H9 (cell line): ENCODE measurements at regions not wholly inside any gene's neighbourhood (a gene's known extent, or its start where the extent isn't known, plus 50 kb on each side); places are given as distances from the start of the nearest gene placed in this dataset.

Experiments used
- DNase-seq: peaks from one replicate; pipeline ENCODE4 v3.0.0-alpha.2; 2017
- H2AFZ ChIP-seq: one replicate; pipeline ENCODE4 v1.6.1; 2013; ENCODE audit warnings: mild to moderate bottlenecking, low read length, control low read depth, moderate library complexity
- H2AK5ac ChIP-seq: 2 replicates; pipeline ENCODE4 v1.6.1; 2013; ENCODE audit warnings: low read length, control low read depth, mixed read lengths; ENCODE audit not compliant: insufficient read length
- H2BK120ac ChIP-seq: one replicate; pipeline ENCODE4 v1.6.1; 2013; ENCODE audit warnings: low read depth, mild to moderate bottlenecking, low read length, control low read depth, inconsistent platforms; ENCODE audit not compliant: poor library complexity, severe bottlenecking
- H2BK12ac ChIP-seq: 2 replicates; pipeline ENCODE4 v1.6.1; 2013; ENCODE audit warnings: low read length, control low read depth, mixed read lengths, low read depth; ENCODE audit not compliant: insufficient read length
- H2BK15ac ChIP-seq: 2 replicates; pipeline ENCODE4 v1.6.1; 2013; ENCODE audit warnings: low read depth, low read length, control low read depth
- H2BK20ac ChIP-seq: one replicate; pipeline ENCODE4 v1.6.1; 2013; ENCODE audit warnings: low read depth, mild to moderate bottlenecking, low read length, control low read depth, inconsistent platforms; ENCODE audit not compliant: poor library complexity, severe bottlenecking
- H2BK5ac ChIP-seq: 2 replicates; pipeline ENCODE4 v1.6.1; 2013; ENCODE audit warnings: low read length, control low read depth, mixed read lengths; ENCODE audit not compliant: insufficient read length
- H3K14ac ChIP-seq: 2 replicates; pipeline ENCODE4 v1.6.1; 2013; ENCODE audit warnings: low read length, control low read depth; ENCODE audit not compliant: insufficient read depth
- H3K18ac ChIP-seq: 2 replicates; pipeline ENCODE4 v1.6.1; 2013; ENCODE audit warnings: low read depth, mild to moderate bottlenecking, mixed read lengths, low read length, control low read depth; ENCODE audit not compliant: insufficient read length
- H3K23ac ChIP-seq: 2 replicates; pipeline ENCODE4 v1.6.1; 2013; ENCODE audit warnings: low read length, control low read depth, mixed read lengths, low read depth; ENCODE audit not compliant: insufficient read length
- H3K23me2 ChIP-seq: 2 replicates; pipeline ENCODE4 v1.6.1; 2013; ENCODE audit warnings: low read depth, mild to moderate bottlenecking, mixed read lengths, low read length, control low read depth; ENCODE audit not compliant: insufficient read length, poor library complexity, severe bottlenecking
- H3K27ac ChIP-seq: 2 replicates; pipeline ENCODE4 v1.5.1; 2013; ENCODE audit warnings: low read length, control low read depth, mixed read lengths, low read depth; ENCODE audit not compliant: insufficient read length
- H3K27me3 ChIP-seq: 2 replicates; pipeline ENCODE4 v1.6.1; 2013; ENCODE audit warnings: low read length, control low read depth, inconsistent platforms; ENCODE audit not compliant: insufficient read depth
- H3K4ac ChIP-seq: 2 replicates; pipeline ENCODE4 v1.6.1; 2013; ENCODE audit warnings: low read depth, mild to moderate bottlenecking, control low read depth, inconsistent platforms, low read length, moderate library complexity
- H3K4me1 ChIP-seq: 2 replicates; pipeline ENCODE4 v1.6.1; 2013; ENCODE audit warnings: low read length, control low read depth, inconsistent platforms; ENCODE audit not compliant: insufficient read depth
- H3K4me2 ChIP-seq: 2 replicates; pipeline ENCODE4 v1.6.1; 2013; ENCODE audit warnings: low read length, control low read depth, mixed read lengths; ENCODE audit not compliant: insufficient read length, insufficient read depth
- H3K56ac ChIP-seq: 2 replicates; pipeline ENCODE4 v1.6.1; 2013; ENCODE audit warnings: low read depth, mild to moderate bottlenecking, mixed read lengths, low read length, control low read depth; ENCODE audit not compliant: insufficient read length
- H3K79me1 ChIP-seq: 2 replicates; pipeline ENCODE4 v1.6.1; 2013; ENCODE audit warnings: low read depth, mild to moderate bottlenecking, moderate library complexity, low read length, control low read depth, inconsistent platforms; ENCODE audit not compliant: insufficient read depth, poor library complexity, severe bottlenecking
- H3K79me2 ChIP-seq: 2 replicates; pipeline ENCODE4 v1.6.1; 2013; ENCODE audit warnings: low read length, control low read depth, inconsistent platforms; ENCODE audit not compliant: insufficient read depth
- H3K9ac ChIP-seq: 2 replicates; pipeline ENCODE4 v1.6.1; 2013; ENCODE audit warnings: low read length, control low read depth, mixed read lengths; ENCODE audit not compliant: insufficient read length; ENCODE audit errors: extremely low read depth
- H3K9me3 ChIP-seq: one replicate; pipeline ENCODE4 v1.6.1; 2013; ENCODE audit warnings: low read depth, low read length, inconsistent platforms; ENCODE audit not compliant: control insufficient read depth
- H3T11ph ChIP-seq: one replicate; pipeline ENCODE4 v1.6.1; 2013; ENCODE audit warnings: mild to moderate bottlenecking, low read length, control low read depth, inconsistent platforms
- H4K20me1 ChIP-seq: one replicate; pipeline ENCODE4 v1.6.1; 2013; ENCODE audit not compliant: control insufficient read depth, insufficient read length, insufficient read depth
- H4K5ac ChIP-seq: 2 replicates; pipeline ENCODE4 v1.6.1; 2013; ENCODE audit warnings: low read depth, mild to moderate bottlenecking, mixed read lengths, low read length, control low read depth; ENCODE audit not compliant: insufficient read length
- H4K8ac ChIP-seq: replicated peaks from 2 replicates; pipeline ENCODE4 v1.6.1; 2013; ENCODE audit warnings: low read length, control low read depth, mixed read lengths, low read depth; ENCODE audit not compliant: insufficient read length
- H4K91ac ChIP-seq: 2 replicates; pipeline ENCODE4 v1.6.1; 2013; ENCODE audit warnings: low read depth, mild to moderate bottlenecking, moderate library complexity, mixed read lengths, low read length, control low read depth; ENCODE audit not compliant: insufficient read length
- H3K27ac Mint-ChIP-seq, 3 experiments: 2 replicates in 2 of 3; 3 replicates in 1 of 3; pipeline ENCODE4 v1.8.0; 2020 to 2021; ENCODE audit warnings: mixed read lengths in 3 of 3, mild to moderate bottlenecking in 1 of 3, moderate library complexity in 1 of 3
- H3K27me3 Mint-ChIP-seq: 2 replicates; pipeline ENCODE4 v1.8.0; 2021; ENCODE audit warnings: low read depth, mild to moderate bottlenecking, moderate library complexity, mixed read lengths
- H3K36me3 Mint-ChIP-seq, 3 experiments: 2 replicates in 2 of 3; 3 replicates in 1 of 3; pipeline ENCODE4 v1.8.0; 2020 to 2021; ENCODE audit warnings: low read depth in 3 of 3, mixed read lengths in 3 of 3; ENCODE audit not compliant: insufficient read depth in 1 of 3
- H3K4me1 Mint-ChIP-seq, 2 experiments: 2 replicates each; pipeline ENCODE4 v1.8.0; 2020; ENCODE audit warnings: mixed read lengths in 2 of 2
- H3K4me3 Mint-ChIP-seq, 2 experiments: 2 replicates in 1 of 2; 3 replicates in 1 of 2; pipeline ENCODE4 v1.8.0; 2020 to 2021; ENCODE audit warnings: mild to moderate bottlenecking in 2 of 2, mixed read lengths in 2 of 2, moderate library complexity in 1 of 2
- H3K9me3 Mint-ChIP-seq, 2 experiments: 2 replicates in 1 of 2; 3 replicates in 1 of 2; pipeline ENCODE4 v1.8.0; 2020; ENCODE audit warnings: mild to moderate bottlenecking in 2 of 2, mixed read lengths in 2 of 2, moderate library complexity in 1 of 2
- CTCF ChIP-seq: fragments of 200-600 bp; sonication (generic); conservative IDR thresholded peaks from 3 replicates; pipeline ENCODE4 v1.8.0; 2021; ENCODE audit warnings: antibody characterized with exemption, mild to moderate bottlenecking
- WGBS: extraction: QIAGEN DNeasy Blood & Tissue Kit; methylation state at CpG from one replicate; pipeline ENCODE4 v1.1.7; 2013; ENCODE audit warnings: missing lambda C conversion rate, low lambda C conversion rate, mixed read lengths; ENCODE audit not compliant: insufficient read length; ENCODE audit errors: extremely low coverage; 5-methylcytosine and 5-hydroxymethylcytosine counted together

DNA sequence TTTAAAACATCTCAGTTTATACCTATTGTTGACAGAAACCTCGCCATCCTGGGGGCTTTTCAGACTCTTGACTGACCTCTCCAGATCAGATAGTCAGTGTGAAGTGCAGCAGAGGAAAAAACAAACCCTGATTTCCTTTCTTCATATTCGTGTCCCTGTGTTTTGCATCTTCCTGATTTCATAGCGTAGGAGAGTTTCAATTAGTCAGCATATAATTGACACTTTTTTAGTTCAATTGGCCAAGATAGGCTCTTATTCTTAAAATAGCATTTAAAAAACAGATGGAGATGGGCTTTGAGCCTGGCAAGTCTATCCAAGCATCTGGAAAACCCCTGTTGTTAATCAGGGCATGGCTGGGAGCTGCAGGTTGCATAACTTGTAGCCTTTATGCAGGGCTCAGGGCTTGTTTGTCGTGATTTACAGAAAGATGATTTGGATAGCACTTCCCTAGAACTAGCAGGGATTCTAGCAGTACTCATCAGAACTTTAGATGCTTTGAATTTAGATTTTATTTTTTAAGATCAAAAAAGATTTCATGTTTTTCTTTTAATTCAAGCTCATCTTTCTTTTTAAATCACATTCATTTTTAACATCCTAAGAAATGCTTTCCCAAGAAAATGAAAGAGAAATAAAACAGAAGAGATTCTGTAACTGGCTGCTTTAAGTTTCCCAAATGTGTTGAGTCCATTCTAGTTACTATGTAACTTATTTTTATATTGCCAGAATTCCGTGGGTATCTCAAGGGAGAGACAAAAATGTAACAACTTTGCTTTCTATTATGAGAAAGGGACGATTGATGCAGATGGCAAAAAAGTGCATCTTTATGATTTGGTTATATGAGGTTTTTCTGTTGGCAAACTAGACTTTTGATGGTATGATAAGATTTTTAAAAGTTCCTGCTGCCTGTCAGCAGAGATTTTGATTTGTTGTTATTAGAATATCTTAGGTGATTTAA is 270.8 kb upstream of the FZD8 start:
- Histone ChIP-seq H2BK20ac (no peak overlapping the region), H3K4me2 (no peak overlapping the region), H3K56ac (no peak overlapping the region), H3K27me3 (no peaks in the 10 kb centered on the region), H4K8ac (no peak overlapping the region), H4K20me1 (no peaks in the 10 kb centered on the region), H3K27ac (no peak overlapping the region), H4K5ac (no peak overlapping the region), H3K23me2 (no peaks in the 10 kb centered on the region), H3K23ac (no peak overlapping the region), H3K18ac (no peak overlapping the region), H3K79me1 (no peaks in the 10 kb centered on the region), H2BK15ac (no peak overlapping the region), H2BK12ac (no peak overlapping the region), H3K4ac (no peak overlapping the region), H2AFZ (no peak overlapping the region), H3K4me1 (no peaks in the 10 kb centered on the region; the same call in 1 of the 2 replicates), H3T11ph (no peak overlapping the region), H4K91ac (no peak overlapping the region), H3K9ac (no peak overlapping the region), H2BK5ac (no peak overlapping the region), H3K14ac (no peak overlapping the region), H3K9me3 (no peaks in the 10 kb centered on the region), H2BK120ac (no peak overlapping the region), H3K79me2 (no peaks in the 10 kb centered on the region), H2AK5ac (no peak overlapping the region)
- no CpG with 5 or more reads among the region's 6 CpGs for WGBS
- Mint-ChIP-seq H3K27me3 (no peaks in the 10 kb centered on the region), H3K4me1 (peaks cover 22 to 27% of the 10 kb centered on the region in 2 experiments), H3K4me3 (no peak overlapping the region), H3K27ac (no peak overlapping the region; a peak in 1 of 7 replicates), H3K9me3 (no peaks in the 10 kb centered on the region), H3K36me3 (no peaks in the 10 kb centered on the region)
- no peak for TF ChIP-seq CTCF
- DNase-seq = no peak
